HCT116 (cell line): ENCODE measurements at regions not wholly inside any gene's neighbourhood (a gene's known extent, or its start where the extent isn't known, plus 50 kb on each side); places are given as distances from the start of the nearest gene placed in this dataset.

ENCODE experiments used
- ATAC-seq: fragments of 200-7000 bp; cut with Tn5 transposase; 2 replicates; pipeline ENCODE4 v1.9.1; 2020; ENCODE audit warnings: mild to moderate bottlenecking, moderate library complexity
- BruUV-seq: library from RNA; stranded (reverse); fragments of 400-500 nt; replicated peaks from 2 replicates; lab custom pipeline; 2021; lab: Mats Ljungman, UMichigan
- CTCF ChIA-PET: fragments of 300-600 bp; sonication (Branson Sonifier 250); formaldehyde crosslinking; loops from one replicate; lab custom pipeline; 2021; ENCODE audit warnings: antibody characterized with exemption; lab: Charles Lee
- POLR2A ChIA-PET: fragments of 300-600, 350-600 bp; sonication (Branson Sonifier 250); formaldehyde crosslinking; loops from one replicate; lab custom pipeline; 2021; ENCODE audit warnings: antibody characterized with exemption; lab: Charles Lee
- RAD21 ChIA-PET, 2 experiments: fragments of 300-600 bp; sonication (Branson Sonifier 250); formaldehyde crosslinking; loops; one replicate each; lab custom pipeline; 2023; ENCODE audit warnings: low total read pairs in 2 of 2; ENCODE audit not compliant: uncharacterized antibody in 2 of 2, unreplicated experiment in 2 of 2, low non-redundant PET in 1 of 2; lab: Charles Lee
- DNase-seq: peaks from one replicate; pipeline ENCODE4 v3.0.0-alpha.2; 2010; ENCODE audit warnings: low read depth, low spot score
- H2AFZ ChIP-seq: fragments of 200-600 bp; shearing (Covaris generic), sonication (generic); 2 replicates; pipeline ENCODE4 v1.6.1; 2017; ENCODE audit warnings: low read depth, mixed run types, mixed read lengths, antibody characterized with exemption, low read length; ENCODE audit not compliant: poor library complexity, severe bottlenecking
- H3K27ac ChIP-seq: 2 replicates; pipeline ENCODE4 v1.5.1; 2012; ENCODE audit warnings: low read depth, low read length
- H3K27me3 ChIP-seq: fragments of 200-600 bp; sonication (generic); 2 replicates; pipeline ENCODE4 v1.6.1; 2016; ENCODE audit warnings: mixed run types, low read length, mixed read lengths; ENCODE audit not compliant: insufficient read depth
- H3K36me3 ChIP-seq, 2 experiments: fragments of 200-500 bp in 1 of 2; fragments of 200-600 bp in 1 of 2; sonication (Bioruptor generic) in 1 of 2; sonication (generic) in 1 of 2; 2 replicates each; pipeline versions ENCODE4 v1.5.1 to v1.6.1; 2014 to 2016; ENCODE audit warnings: low read length in 2 of 2, inconsistent platforms in 1 of 2, mixed read lengths in 1 of 2, mixed run types in 1 of 2; ENCODE audit not compliant: insufficient read depth in 2 of 2, control insufficient read depth in 1 of 2
- H3K4me1 ChIP-seq, 2 experiments: fragments of 200-600 bp in 1 of 2; sonication (generic) in 1 of 2; 2 replicates each; pipeline versions ENCODE4 v1.5.1 to v1.6.1; 2012 to 2017; ENCODE audit warnings: low read length in 2 of 2, inconsistent platforms in 1 of 2, mild to moderate bottlenecking in 1 of 2, mixed read lengths in 1 of 2, mixed run types in 1 of 2, moderate library complexity in 1 of 2; ENCODE audit not compliant: insufficient read depth in 2 of 2, control insufficient read depth in 1 of 2
- H3K4me2 ChIP-seq: fragments of 200-600 bp; sonication (generic); 2 replicates; pipeline ENCODE4 v1.6.1; 2017; ENCODE audit warnings: mixed run types, low read length, mixed read lengths
- H3K4me3 ChIP-seq, 2 experiments: fragments of 200-600 bp in 1 of 2; sonication (generic) in 1 of 2; replicated peaks in 1 of 2; 2 replicates each; pipeline ENCODE4 v1.5.1; 2011 to 2016; ENCODE audit warnings: low read length in 2 of 2, control low read depth in 1 of 2, low read depth in 1 of 2, mild to moderate bottlenecking in 1 of 2, mixed read lengths in 1 of 2, mixed run types in 1 of 2
- H3K79me2 ChIP-seq: fragments of 200-600 bp; sonication (generic); 2 replicates; pipeline ENCODE4 v1.6.1; 2017; ENCODE audit warnings: mild to moderate bottlenecking, mixed run types, low read length, moderate library complexity, mixed read lengths; ENCODE audit not compliant: insufficient read depth
- H3K9ac ChIP-seq: fragments of 200-600 bp; sonication (generic); 2 replicates; pipeline ENCODE4 v1.6.1; 2016; ENCODE audit warnings: low read length, mixed read lengths
- H3K9me2 ChIP-seq: fragments of 200-600 bp; sonication (generic), shearing (Covaris generic); 2 replicates; pipeline ENCODE4 v1.6.1; 2017; ENCODE audit warnings: mixed run types, mild to moderate bottlenecking, moderate library complexity; ENCODE audit not compliant: insufficient read depth
- H3K9me3 ChIP-seq, 2 experiments: fragments of 200-500 bp in 1 of 2; fragments of 200-600 bp in 1 of 2; sonication (Bioruptor generic) in 1 of 2; sonication (generic) in 1 of 2; 2 replicates each; pipeline ENCODE4 v1.6.1; 2014 to 2017; ENCODE audit warnings: low read length in 2 of 2, mixed read lengths in 2 of 2, inconsistent platforms in 1 of 2, low read depth in 1 of 2, mild to moderate bottlenecking in 1 of 2, mixed run types in 1 of 2, moderate library complexity in 1 of 2; ENCODE audit not compliant: control insufficient read depth in 1 of 2, insufficient read depth in 1 of 2
- H4K20me1 ChIP-seq: fragments of 200-600 bp; sonication (generic), shearing (Covaris generic); 2 replicates; pipeline ENCODE4 v1.6.1; 2017; ENCODE audit warnings: mixed run types, mild to moderate bottlenecking, moderate library complexity; ENCODE audit not compliant: insufficient read depth
- CBX3 ChIP-seq: IDR thresholded peaks from 2 replicates; pipeline ENCODE4 v1.6.1; 2012; ENCODE audit warnings: low read depth
- CEBPB ChIP-seq: IDR thresholded peaks from 2 replicates; pipeline ENCODE4 v1.6.1; 2012; ENCODE audit warnings: low read depth
- EGR1 ChIP-seq: IDR thresholded peaks from 2 replicates; pipeline ENCODE4 v1.6.1; 2012; ENCODE audit warnings: low read depth
- EZH2phosphoT487 ChIP-seq: fragments of 200-600 bp; IDR thresholded peaks from 2 replicates; pipeline ENCODE4 v1.6.1; 2018; ENCODE audit warnings: antibody characterized with exemption, borderline replicate concordance
- JUND ChIP-seq: IDR thresholded peaks from 2 replicates; pipeline ENCODE4 v1.6.1; 2012
- POLR2A ChIP-seq: IDR thresholded peaks from 2 replicates; pipeline ENCODE4 v1.7.0; 2011; ENCODE audit warnings: borderline replicate concordance; ENCODE audit not compliant: insufficient read depth, insufficient read length; ENCODE audit errors: extremely low read depth
- POLR2AphosphoS5 ChIP-seq: IDR thresholded peaks from 2 replicates; pipeline ENCODE4 v1.6.1; 2011; ENCODE audit warnings: mild to moderate bottlenecking, low read depth, low read length, moderate library complexity
- RAD21 ChIP-seq: IDR thresholded peaks from 2 replicates; pipeline ENCODE4 v1.6.1; 2012; ENCODE audit warnings: low read depth, mild to moderate bottlenecking
- SIN3A ChIP-seq: IDR thresholded peaks from 2 replicates; pipeline ENCODE4 v1.6.1; 2012; ENCODE audit warnings: low read depth
- SRF ChIP-seq: IDR thresholded peaks from 2 replicates; pipeline ENCODE4 v1.6.1; 2012; ENCODE audit warnings: low read depth
- TCF7L2 ChIP-seq: IDR thresholded peaks from 2 replicates; pipeline ENCODE4 v1.7.0; 2011; ENCODE audit warnings: borderline replicate concordance, inconsistent platforms; ENCODE audit not compliant: insufficient read depth, insufficient read length; ENCODE audit errors: extremely low read depth
- YY1 ChIP-seq: IDR thresholded peaks from 2 replicates; pipeline ENCODE4 v1.6.1; 2011; ENCODE audit warnings: low read length, low read depth, moderate library complexity, mild to moderate bottlenecking; ENCODE audit not compliant: insufficient replicate concordance; ENCODE audit errors: extremely low read depth
- ZFX ChIP-seq: fragments of 450-650 bp; IDR thresholded peaks from 2 replicates; pipeline ENCODE4 v1.6.1; 2017
- ZNF274 ChIP-seq: fragments of 200-500 bp; sonication (Bioruptor generic); IDR thresholded peaks from 2 replicates; pipeline ENCODE4 v1.6.1; 2014; ENCODE audit warnings: mild to moderate bottlenecking, low read depth, low read length, inconsistent platforms
- intact Hi-C: fragments of 100-400 bp; cut with micrococcal nuclease; formaldehyde crosslinking; loops from 2 replicates; pipeline ENCODE4 v1.10.0; 2022
- TF ChIP-seq, protein P1 (sequence below): IDR thresholded peaks from 2 replicates; pipeline ENCODE4 v1.6.1; 2012; ENCODE audit warnings: low read depth
- TF ChIP-seq, protein P2 (sequence below): IDR thresholded peaks from 2 replicates; pipeline ENCODE4 v1.6.1; 2012
- TF ChIP-seq, protein P3 (sequence below), 3 experiments: fragments of 200-600 bp in 1 of 3; sonication (generic) in 1 of 3; IDR thresholded peaks in 2 of 3; conservative IDR thresholded peaks in 1 of 3; 2 replicates each; pipeline ENCODE4 v1.5.1; 2012 to 2017; ENCODE audit warnings: low read depth in 2 of 3, low read length in 2 of 3, antibody characterized with exemption in 1 of 3, borderline replicate concordance in 1 of 3, control low read depth in 1 of 3, mild to moderate bottlenecking in 1 of 3, mixed read lengths in 1 of 3, mixed run types in 1 of 3, moderate library complexity in 1 of 3; ENCODE audit not compliant: insufficient read depth in 1 of 3
- TF ChIP-seq, protein P4 (sequence below): IDR thresholded peaks from 2 replicates; pipeline ENCODE4 v1.6.1; 2011; ENCODE audit warnings: mild to moderate bottlenecking, low read length, moderate library complexity; ENCODE audit not compliant: insufficient replicate concordance; ENCODE audit errors: extremely low read depth

DNA sequence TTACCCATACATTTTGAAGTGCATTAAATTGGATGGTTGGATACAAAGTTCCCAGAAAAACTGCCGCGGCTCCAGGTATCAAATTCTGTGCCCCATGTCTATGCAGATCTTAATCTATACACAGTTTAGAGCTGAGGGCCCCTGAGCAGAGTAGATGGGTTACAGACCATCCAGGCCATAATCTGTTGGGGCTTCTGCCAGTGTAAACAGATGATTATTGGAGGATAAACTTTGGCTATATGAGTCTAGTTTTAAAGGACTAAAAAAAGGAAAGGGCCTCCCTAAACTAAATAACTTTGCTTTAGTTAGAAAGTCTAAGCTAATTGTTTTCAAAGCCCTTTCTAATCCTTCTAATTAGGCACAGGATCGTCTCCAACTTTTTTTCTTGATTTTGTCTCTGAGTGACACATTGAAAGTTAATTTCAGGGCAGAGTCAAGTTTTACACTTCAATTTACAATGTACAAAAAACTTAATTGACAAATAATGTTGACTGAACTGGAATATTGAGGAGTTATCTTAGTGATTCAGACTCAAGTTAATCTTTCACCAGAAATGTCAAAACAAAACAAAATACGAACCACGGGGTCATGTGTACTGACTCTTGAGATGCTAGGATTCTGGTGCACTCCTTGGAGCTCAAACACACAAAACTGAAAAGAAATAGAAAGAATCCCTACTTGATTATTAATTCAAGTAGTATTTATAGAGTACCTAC is 133.9 kb upstream of the SCAF11 start:
- Histone ChIP-seq H2AFZ (peak overlapping the region; percentile 98), H3K36me3 (no peaks in the 10 kb centered on the region), H3K9me2 (no peaks in the 10 kb centered on the region), H3K27me3 (no peaks in the 10 kb centered on the region), H3K4me3 (no peak overlapping the region; a peak in 1 of 4 replicates), H3K4me1 (peaks cover 0 to 10% of the 10 kb centered on the region in 2 experiments; a peak in 1 of 4 replicates), H3K9me3 (no peaks in the 10 kb centered on the region)
- no TSS peak for BruUV-seq
- intact Hi-C loops = loop anchor here (10.0 kb wide), 1 partner anchor 551 kb away; no protein-coding TSS in a partner anchor
- RAD21 ChIA-PET = interaction anchor here in 1 of 2 experiments (0.7 to 1.5 kb wide), 3 partner anchors 53 to 897 kb away, joined by 3 to 9 read pairs (median 3); no protein-coding TSS in a partner anchor
- POLR2A ChIA-PET = no interaction called here
- ATAC-seq = no peak
- TF ChIP-seq, protein P1, sequence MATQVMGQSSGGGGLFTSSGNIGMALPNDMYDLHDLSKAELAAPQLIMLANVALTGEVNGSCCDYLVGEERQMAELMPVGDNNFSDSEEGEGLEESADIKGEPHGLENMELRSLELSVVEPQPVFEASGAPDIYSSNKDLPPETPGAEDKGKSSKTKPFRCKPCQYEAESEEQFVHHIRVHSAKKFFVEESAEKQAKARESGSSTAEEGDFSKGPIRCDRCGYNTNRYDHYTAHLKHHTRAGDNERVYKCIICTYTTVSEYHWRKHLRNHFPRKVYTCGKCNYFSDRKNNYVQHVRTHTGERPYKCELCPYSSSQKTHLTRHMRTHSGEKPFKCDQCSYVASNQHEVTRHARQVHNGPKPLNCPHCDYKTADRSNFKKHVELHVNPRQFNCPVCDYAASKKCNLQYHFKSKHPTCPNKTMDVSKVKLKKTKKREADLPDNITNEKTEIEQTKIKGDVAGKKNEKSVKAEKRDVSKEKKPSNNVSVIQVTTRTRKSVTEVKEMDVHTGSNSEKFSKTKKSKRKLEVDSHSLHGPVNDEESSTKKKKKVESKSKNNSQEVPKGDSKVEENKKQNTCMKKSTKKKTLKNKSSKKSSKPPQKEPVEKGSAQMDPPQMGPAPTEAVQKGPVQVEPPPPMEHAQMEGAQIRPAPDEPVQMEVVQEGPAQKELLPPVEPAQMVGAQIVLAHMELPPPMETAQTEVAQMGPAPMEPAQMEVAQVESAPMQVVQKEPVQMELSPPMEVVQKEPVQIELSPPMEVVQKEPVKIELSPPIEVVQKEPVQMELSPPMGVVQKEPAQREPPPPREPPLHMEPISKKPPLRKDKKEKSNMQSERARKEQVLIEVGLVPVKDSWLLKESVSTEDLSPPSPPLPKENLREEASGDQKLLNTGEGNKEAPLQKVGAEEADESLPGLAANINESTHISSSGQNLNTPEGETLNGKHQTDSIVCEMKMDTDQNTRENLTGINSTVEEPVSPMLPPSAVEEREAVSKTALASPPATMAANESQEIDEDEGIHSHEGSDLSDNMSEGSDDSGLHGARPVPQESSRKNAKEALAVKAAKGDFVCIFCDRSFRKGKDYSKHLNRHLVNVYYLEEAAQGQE = no peak
- TF ChIP-seq ZFX (no peak), YY1 (no peak), RAD21 (no peak), POLR2A (no peak), EZH2phosphoT487 (no peak), CBX3 (no peak), TCF7L2 (no peak), POLR2AphosphoS5 (no peak), ZNF274 (no peak), JUND (no peak), SRF (no peak), SIN3A (no peak), EGR1 (no peak), CEBPB (no peak)
- TF ChIP-seq, protein P2, sequence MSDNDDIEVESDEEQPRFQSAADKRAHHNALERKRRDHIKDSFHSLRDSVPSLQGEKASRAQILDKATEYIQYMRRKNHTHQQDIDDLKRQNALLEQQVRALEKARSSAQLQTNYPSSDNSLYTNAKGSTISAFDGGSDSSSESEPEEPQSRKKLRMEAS = no peak
- TF ChIP-seq, protein P3, sequence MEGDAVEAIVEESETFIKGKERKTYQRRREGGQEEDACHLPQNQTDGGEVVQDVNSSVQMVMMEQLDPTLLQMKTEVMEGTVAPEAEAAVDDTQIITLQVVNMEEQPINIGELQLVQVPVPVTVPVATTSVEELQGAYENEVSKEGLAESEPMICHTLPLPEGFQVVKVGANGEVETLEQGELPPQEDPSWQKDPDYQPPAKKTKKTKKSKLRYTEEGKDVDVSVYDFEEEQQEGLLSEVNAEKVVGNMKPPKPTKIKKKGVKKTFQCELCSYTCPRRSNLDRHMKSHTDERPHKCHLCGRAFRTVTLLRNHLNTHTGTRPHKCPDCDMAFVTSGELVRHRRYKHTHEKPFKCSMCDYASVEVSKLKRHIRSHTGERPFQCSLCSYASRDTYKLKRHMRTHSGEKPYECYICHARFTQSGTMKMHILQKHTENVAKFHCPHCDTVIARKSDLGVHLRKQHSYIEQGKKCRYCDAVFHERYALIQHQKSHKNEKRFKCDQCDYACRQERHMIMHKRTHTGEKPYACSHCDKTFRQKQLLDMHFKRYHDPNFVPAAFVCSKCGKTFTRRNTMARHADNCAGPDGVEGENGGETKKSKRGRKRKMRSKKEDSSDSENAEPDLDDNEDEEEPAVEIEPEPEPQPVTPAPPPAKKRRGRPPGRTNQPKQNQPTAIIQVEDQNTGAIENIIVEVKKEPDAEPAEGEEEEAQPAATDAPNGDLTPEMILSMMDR (IDR thresholded peaks at IDR 0.05 in 2 of 3, conservative IDR thresholded peaks at IDR 0.05 in 1 of 3; ENCODE audit: borderline replicate concordance in 1 of 3, insufficient read depth in 1 of 3, low read depth in 2 of 3, low read length in 2 of 3) = no peak
- TF ChIP-seq, protein P4, sequence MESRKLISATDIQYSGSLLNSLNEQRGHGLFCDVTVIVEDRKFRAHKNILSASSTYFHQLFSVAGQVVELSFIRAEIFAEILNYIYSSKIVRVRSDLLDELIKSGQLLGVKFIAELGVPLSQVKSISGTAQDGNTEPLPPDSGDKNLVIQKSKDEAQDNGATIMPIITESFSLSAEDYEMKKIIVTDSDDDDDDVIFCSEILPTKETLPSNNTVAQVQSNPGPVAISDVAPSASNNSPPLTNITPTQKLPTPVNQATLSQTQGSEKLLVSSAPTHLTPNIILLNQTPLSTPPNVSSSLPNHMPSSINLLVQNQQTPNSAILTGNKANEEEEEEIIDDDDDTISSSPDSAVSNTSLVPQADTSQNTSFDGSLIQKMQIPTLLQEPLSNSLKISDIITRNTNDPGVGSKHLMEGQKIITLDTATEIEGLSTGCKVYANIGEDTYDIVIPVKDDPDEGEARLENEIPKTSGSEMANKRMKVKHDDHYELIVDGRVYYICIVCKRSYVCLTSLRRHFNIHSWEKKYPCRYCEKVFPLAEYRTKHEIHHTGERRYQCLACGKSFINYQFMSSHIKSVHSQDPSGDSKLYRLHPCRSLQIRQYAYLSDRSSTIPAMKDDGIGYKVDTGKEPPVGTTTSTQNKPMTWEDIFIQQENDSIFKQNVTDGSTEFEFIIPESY = no peak
- TF ChIP-seq, all 23 proteins: peak for 0
- no peaks in the 10 kb centered on the region for H4K20me1 ChIP-seq
- no peaks in the 10 kb centered on the region for H3K79me2 ChIP-seq
- no peak overlapping the region for H3K27ac ChIP-seq
- H3K9ac ChIP-seq = no peak overlapping the region
- peak overlapping the region; percentile 78 for H3K4me2 ChIP-seq
- CTCF ChIA-PET = interaction anchor here (0.6 to 1.9 kb wide), 35 partner anchors 7 to 1273 kb away, joined by 3 to 37 read pairs (median 4); partner anchors contain the start of genes SCAF11 and SLC38A1
- DNase-seq = no peak
